MM.1S (cell line): ENCODE measurements at regions not wholly inside any gene's neighbourhood (a gene's known extent, or its start where the extent isn't known, plus 50 kb on each side); places are given as distances from the start of the nearest gene placed in this dataset.

Experiments used
- CTCF ChIP-seq: fragments of 300-600 bp; sonication (generic); IDR thresholded peaks from 2 replicates; pipeline ENCODE4 v1.5.1; 2016; ENCODE audit warnings: antibody characterized with exemption, low read length, mixed read lengths
- EZH2phosphoT487 ChIP-seq: fragments of 300-600 bp; sonication (generic); IDR thresholded peaks from 2 replicates; pipeline ENCODE4 v1.6.1; 2018; ENCODE audit warnings: antibody characterized with exemption, low read length

GRCh38 chr13:53191091-53191490 lies 162.5 kb downstream of the OLFM4 start:
- TF ChIP-seq CTCF = no peak
- no peak for TF ChIP-seq EZH2phosphoT487
